ENCODE measurements at regions not wholly inside any gene's neighbourhood (a gene's known extent, or its start where the extent isn't known, plus 50 kb on each side); places are given as distances from the start of the nearest gene placed in this dataset.

DNA sequence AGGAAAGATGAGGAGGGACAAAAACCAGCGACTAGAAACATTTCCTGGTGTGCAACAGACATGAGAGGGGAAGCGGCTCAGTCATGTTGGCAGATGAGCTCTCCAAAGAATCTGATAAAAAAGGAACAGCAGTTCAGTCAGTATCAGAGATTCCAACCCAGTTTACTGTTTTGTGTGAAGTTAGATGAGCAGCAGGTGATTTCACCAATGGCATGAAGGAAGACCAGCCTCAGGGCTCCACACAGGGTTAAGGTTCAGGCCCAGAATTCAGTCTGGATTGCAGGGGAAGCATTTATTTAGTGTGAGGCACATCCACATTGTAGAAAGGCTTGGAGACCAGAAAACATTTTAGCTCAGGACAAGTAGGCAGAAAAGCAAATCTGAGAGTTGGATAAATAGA lies 317.8 kb downstream of the C6orf118 start:
- no peak overlapping the region for H4K91ac ChIP-seq (ENCODE audit: low read length)
- H3K27me3 ChIP-seq (ENCODE audit: control insufficient read depth in 1 of 2, insufficient read depth in 1 of 2, low read length in 2 of 2) = no peaks in the 10 kb centered on the region
- no peak for DNase-seq
- H3K27ac ChIP-seq (ENCODE audit: low read length, poor library complexity, severe bottlenecking) = no peak overlapping the region
- H3K14ac ChIP-seq (ENCODE audit: low read length in 2 of 2) = no peak overlapping the region
- H3K23ac ChIP-seq (ENCODE audit: low read length in 2 of 2) = no peak overlapping the region
- no peaks in the 10 kb centered on the region for H3K4me1 ChIP-seq (ENCODE audit: control insufficient read depth, insufficient read depth, low read depth, low read length)
- H3K9ac ChIP-seq (ENCODE audit: low read length) = no peak overlapping the region
- no peak overlapping the region for H2AK5ac ChIP-seq (ENCODE audit: low read length, severe bottlenecking)
- no peak overlapping the region for H4K8ac ChIP-seq (ENCODE audit: low read length)
- no peaks in the 10 kb centered on the region for H3K36me3 ChIP-seq (ENCODE audit: control insufficient read depth in 1 of 2, insufficient read depth in 2 of 2, low read depth in 1 of 2, low read length in 2 of 2)
- no peak overlapping the region for H2BK5ac ChIP-seq (ENCODE audit: low read depth, low read length, poor library complexity, severe bottlenecking)
- no peak overlapping the region for H2BK12ac ChIP-seq (ENCODE audit: low read length in 2 of 2)
- WGBS = 76% methylated on average over 2 of the region's 2 CpGs
- H2AFZ ChIP-seq (ENCODE audit: low read depth, low read length) = no peak overlapping the region
- no peak overlapping the region for H3K18ac ChIP-seq (ENCODE audit: low read depth in 1 of 2, low read length in 2 of 2)
- no peak overlapping the region for H2BK15ac ChIP-seq (ENCODE audit: low read depth, poor library complexity, severe bottlenecking)
- H3K79me1 ChIP-seq (replicated peaks; ENCODE audit: low read length, poor library complexity, severe bottlenecking) = no peaks in the 10 kb centered on the region
- H3K4me2 ChIP-seq (ENCODE audit: low read length, poor library complexity, severe bottlenecking) = no peak overlapping the region
- H3K9me3 ChIP-seq (ENCODE audit: control insufficient read depth, low read length) = peaks cover 3% of the 10 kb centered on the region
- H3K4me3 ChIP-seq (ENCODE audit: insufficient read depth in 1 of 2, low read depth in 1 of 2, low read length in 2 of 2) = no peak overlapping the region
- H3K4ac ChIP-seq (ENCODE audit: low read depth in 1 of 2, low read length in 2 of 2) = no peak overlapping the region
- H2BK120ac ChIP-seq (ENCODE audit: low read depth, low read length) = no peak overlapping the region

DNA sequence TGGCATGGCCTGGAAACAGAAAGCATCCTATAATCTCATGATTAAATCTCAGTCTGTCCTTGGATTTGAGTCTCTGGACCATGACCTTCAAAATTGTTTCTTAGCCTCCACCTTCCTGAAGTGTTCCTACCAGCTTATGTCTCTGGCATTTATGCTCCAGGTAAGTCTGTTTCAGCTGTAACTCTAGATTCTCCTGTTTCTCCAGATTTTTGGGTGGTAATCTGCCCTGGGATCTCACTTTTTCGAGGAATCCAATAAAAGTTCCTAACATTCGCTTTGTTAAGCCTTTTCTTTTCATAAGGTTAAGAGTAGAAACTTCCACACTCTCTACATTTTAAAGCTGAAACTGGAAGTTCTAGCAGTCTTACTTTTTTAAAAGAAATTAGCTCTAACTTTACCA lies 318.5 kb downstream of the C6orf118 start:
- no peak overlapping the region for H4K8ac ChIP-seq (ENCODE audit: low read length)
- no peak overlapping the region for H2AK5ac ChIP-seq (ENCODE audit: low read length, severe bottlenecking)
- H3K36me3 ChIP-seq (ENCODE audit: control insufficient read depth in 1 of 2, insufficient read depth in 2 of 2, low read depth in 1 of 2, low read length in 2 of 2) = no peaks in the 10 kb centered on the region
- no peak overlapping the region for H3K4me2 ChIP-seq (ENCODE audit: low read length, poor library complexity, severe bottlenecking)
- no peak for DNase-seq
- no peak overlapping the region for H3K27ac ChIP-seq (ENCODE audit: low read length, poor library complexity, severe bottlenecking)
- no peaks in the 10 kb centered on the region for H3K4me1 ChIP-seq (ENCODE audit: control insufficient read depth, insufficient read depth, low read depth, low read length)
- 60% methylated on average over 2 of the region's 2 CpGs for WGBS
- H3K4me3 ChIP-seq (ENCODE audit: insufficient read depth in 1 of 2, low read depth in 1 of 2, low read length in 2 of 2) = no peak overlapping the region
- peaks cover under 1% of the 10 kb centered on the region for H3K9me3 ChIP-seq (ENCODE audit: control insufficient read depth, low read length)
- H3K9ac ChIP-seq (ENCODE audit: low read length) = no peak overlapping the region
- H3K23ac ChIP-seq (ENCODE audit: low read length in 2 of 2) = no peak overlapping the region
- H4K91ac ChIP-seq (ENCODE audit: low read length) = no peak overlapping the region
- H2BK12ac ChIP-seq (ENCODE audit: low read length in 2 of 2) = no peak overlapping the region
- H2AFZ ChIP-seq (ENCODE audit: low read depth, low read length) = no peak overlapping the region
- no peak overlapping the region for H2BK5ac ChIP-seq (ENCODE audit: low read depth, low read length, poor library complexity, severe bottlenecking)
- no peak overlapping the region for H2BK120ac ChIP-seq (ENCODE audit: low read depth, low read length)
- H2BK15ac ChIP-seq (ENCODE audit: low read depth, poor library complexity, severe bottlenecking) = no peak overlapping the region
- no peak overlapping the region for H3K18ac ChIP-seq (ENCODE audit: low read depth in 1 of 2, low read length in 2 of 2)
- H3K4ac ChIP-seq (ENCODE audit: low read depth in 1 of 2, low read length in 2 of 2) = no peak overlapping the region
- no peak overlapping the region for H3K14ac ChIP-seq (ENCODE audit: low read length in 2 of 2)
- H3K27me3 ChIP-seq (ENCODE audit: control insufficient read depth in 1 of 2, insufficient read depth in 1 of 2, low read length in 2 of 2) = no peaks in the 10 kb centered on the region
- no peaks in the 10 kb centered on the region for H3K79me1 ChIP-seq (replicated peaks; ENCODE audit: low read length, poor library complexity, severe bottlenecking)

GRCh38 chr6:164982389-164982788 lies 327.0 kb downstream of the C6orf118 start:
- Histone ChIP-seq H3K4me2 (ENCODE audit: low read length, poor library complexity, severe bottlenecking) (no peak overlapping the region), H4K91ac (ENCODE audit: low read length) (no peak overlapping the region), H3K4ac (ENCODE audit: low read depth in 1 of 2, low read length in 2 of 2) (no peak overlapping the region), H3K4me1 (ENCODE audit: control insufficient read depth, insufficient read depth, low read depth, low read length) (no peaks in the 10 kb centered on the region), H2BK5ac (ENCODE audit: low read depth, low read length, poor library complexity, severe bottlenecking) (no peak overlapping the region), H2AK5ac (ENCODE audit: low read length, severe bottlenecking) (no peak overlapping the region), H3K79me1 (replicated peaks; ENCODE audit: low read length, poor library complexity, severe bottlenecking) (no peaks in the 10 kb centered on the region), H4K8ac (ENCODE audit: low read length) (no peak overlapping the region), H3K27ac (ENCODE audit: low read length, poor library complexity, severe bottlenecking) (no peak overlapping the region), H3K23ac (ENCODE audit: low read length in 2 of 2) (no peak overlapping the region), H2BK120ac (ENCODE audit: low read depth, low read length) (no peak overlapping the region), H2BK15ac (ENCODE audit: low read depth, poor library complexity, severe bottlenecking) (no peak overlapping the region), H3K14ac (ENCODE audit: low read length in 2 of 2) (no peak overlapping the region), H3K27me3 (ENCODE audit: control insufficient read depth in 1 of 2, insufficient read depth in 1 of 2, low read length in 2 of 2) (no peaks in the 10 kb centered on the region), H3K4me3 (ENCODE audit: insufficient read depth in 1 of 2, low read depth in 1 of 2, low read length in 2 of 2) (no peak overlapping the region), H2AFZ (ENCODE audit: low read depth, low read length) (no peak overlapping the region), H3K9me3 (ENCODE audit: control insufficient read depth, low read length) (peaks cover 8% of the 10 kb centered on the region), H3K9ac (ENCODE audit: low read length) (no peak overlapping the region), H2BK12ac (ENCODE audit: low read length in 2 of 2) (no peak overlapping the region), H3K18ac (ENCODE audit: low read depth in 1 of 2, low read length in 2 of 2) (no peak overlapping the region), H3K36me3 (ENCODE audit: control insufficient read depth in 1 of 2, insufficient read depth in 2 of 2, low read depth in 1 of 2, low read length in 2 of 2) (no peaks in the 10 kb centered on the region)
- no peak for DNase-seq
- no CpG with 5 or more reads among the region's 3 CpGs for WGBS

GRCh38 chr6:164967102-164967501 lies 342.3 kb downstream of the C6orf118 start:
- Histone ChIP-seq H3K27me3 (ENCODE audit: control insufficient read depth in 1 of 2, insufficient read depth in 1 of 2, low read length in 2 of 2) (no peaks in the 10 kb centered on the region), H3K9me3 (ENCODE audit: control insufficient read depth, low read length) (peaks cover 5% of the 10 kb centered on the region), H3K79me1 (replicated peaks; ENCODE audit: low read length, poor library complexity, severe bottlenecking) (no peaks in the 10 kb centered on the region), H3K23ac (ENCODE audit: low read length in 2 of 2) (no peak overlapping the region), H2BK5ac (ENCODE audit: low read depth, low read length, poor library complexity, severe bottlenecking) (no peak overlapping the region), H2AK5ac (ENCODE audit: low read length, severe bottlenecking) (no peak overlapping the region), H3K14ac (ENCODE audit: low read length in 2 of 2) (no peak overlapping the region), H2BK12ac (ENCODE audit: low read length in 2 of 2) (no peak overlapping the region), H4K8ac (ENCODE audit: low read length) (no peak overlapping the region), H3K36me3 (ENCODE audit: control insufficient read depth in 1 of 2, insufficient read depth in 2 of 2, low read depth in 1 of 2, low read length in 2 of 2) (no peaks in the 10 kb centered on the region), H3K18ac (ENCODE audit: low read depth in 1 of 2, low read length in 2 of 2) (no peak overlapping the region), H3K9ac (ENCODE audit: low read length) (no peak overlapping the region), H2AFZ (ENCODE audit: low read depth, low read length) (no peak overlapping the region), H3K4me3 (ENCODE audit: insufficient read depth in 1 of 2, low read depth in 1 of 2, low read length in 2 of 2) (no peak overlapping the region), H3K4me2 (ENCODE audit: low read length, poor library complexity, severe bottlenecking) (no peak overlapping the region), H3K4ac (ENCODE audit: low read depth in 1 of 2, low read length in 2 of 2) (no peak overlapping the region), H4K91ac (ENCODE audit: low read length) (no peak overlapping the region), H3K27ac (ENCODE audit: low read length, poor library complexity, severe bottlenecking) (no peak overlapping the region), H3K4me1 (ENCODE audit: control insufficient read depth, insufficient read depth, low read depth, low read length) (no peaks in the 10 kb centered on the region), H2BK120ac (ENCODE audit: low read depth, low read length) (no peak overlapping the region), H2BK15ac (ENCODE audit: low read depth, poor library complexity, severe bottlenecking) (no peak overlapping the region)
- DNase-seq = no peak
- WGBS = 92% methylated on average over 11 of the region's 12 CpGs
